Kidney (tissue), 13 donors: ENCODE measurements at regions not wholly inside any gene's neighbourhood (a gene's known extent, or its start where the extent isn't known, plus 50 kb on each side); places are given as distances from the start of the nearest gene placed in this dataset.
A peak's percentile ranks its signal among the peaks of the same experiment; 100 is the strongest.

Experiments used
- DNase-seq, 5 donors: peaks; one replicate each; pipeline ENCODE4 v3.0.0-alpha.2; 2013 to 2020
- FAIRE-seq: peaks from 2 replicates; lab custom pipeline; 2012; peaks lifted over from hg19 to GRCh38; lab: Jason Lieb, UNC
- H3K27ac ChIP-seq, 2 donors: one replicate each; pipeline ENCODE4 v1.7.0; 2013; ENCODE audit warnings: low read depth in 2 of 2, low read length in 2 of 2, inconsistent platforms in 1 of 2
- H3K27me3 ChIP-seq: one replicate; pipeline ENCODE4 v1.7.1; 2013; ENCODE audit warnings: low read length, inconsistent platforms; ENCODE audit not compliant: control insufficient read depth, insufficient read depth
- H3K36me3 ChIP-seq, 3 donors: one replicate each; pipeline versions ENCODE4 v1.7.0 to v1.7.1; 2013; ENCODE audit warnings: low read length in 3 of 3, control low read depth in 1 of 3, inconsistent platforms in 1 of 3; ENCODE audit not compliant: insufficient read depth in 3 of 3, control insufficient read depth in 2 of 3
- H3K4me1 ChIP-seq, 3 donors: one replicate each; pipeline versions ENCODE4 v1.7.0 to v1.7.1; 2013; ENCODE audit warnings: low read length in 3 of 3, inconsistent platforms in 1 of 3, low read depth in 1 of 3; ENCODE audit not compliant: control insufficient read depth in 2 of 3, insufficient read depth in 2 of 3
- H3K4me3 ChIP-seq, 3 donors: one replicate each; pipeline versions ENCODE4 v1.7.0 to v1.8.1; 2013; ENCODE audit warnings: low read length in 3 of 3, control low read depth in 1 of 3, inconsistent platforms in 1 of 3
- H3K9ac ChIP-seq, 3 donors: one replicate each; pipeline versions ENCODE4 v1.7.0 to v1.7.1; 2013; ENCODE audit warnings: low read length in 3 of 3, control low read depth in 1 of 3, inconsistent platforms in 1 of 3
- H3K9me3 ChIP-seq, 3 donors: one replicate each; pipeline versions ENCODE4 v1.7.0 to v1.7.1; 2013; ENCODE audit warnings: low read length in 3 of 3, control low read depth in 1 of 3, inconsistent platforms in 1 of 3; ENCODE audit not compliant: control insufficient read depth in 2 of 3, insufficient read depth in 1 of 3
- intact Hi-C: fragments of 100-400 bp; cut with DNase I; formaldehyde crosslinking; loops from one replicate; pipeline ENCODE4 v1.11.1; 2022
- TF ChIP-seq, protein P1 (sequence below): IDR thresholded peaks from 3 replicates; pipeline ENCODE4 v1.5.1; 2012; ENCODE audit warnings: mild to moderate bottlenecking, moderate library complexity, borderline replicate concordance; ENCODE audit not compliant: insufficient read depth; ENCODE audit errors: extremely low read depth
- donor health status: control.
- donor health status: control.
- donor health status: control.
- donor health status: control.
- donor health status: control.
- donor health status: DM: yes; HTN: yes; CAD: no.
- donor health status: Normal renal cell carcinoma (clear cell type).

DNA sequence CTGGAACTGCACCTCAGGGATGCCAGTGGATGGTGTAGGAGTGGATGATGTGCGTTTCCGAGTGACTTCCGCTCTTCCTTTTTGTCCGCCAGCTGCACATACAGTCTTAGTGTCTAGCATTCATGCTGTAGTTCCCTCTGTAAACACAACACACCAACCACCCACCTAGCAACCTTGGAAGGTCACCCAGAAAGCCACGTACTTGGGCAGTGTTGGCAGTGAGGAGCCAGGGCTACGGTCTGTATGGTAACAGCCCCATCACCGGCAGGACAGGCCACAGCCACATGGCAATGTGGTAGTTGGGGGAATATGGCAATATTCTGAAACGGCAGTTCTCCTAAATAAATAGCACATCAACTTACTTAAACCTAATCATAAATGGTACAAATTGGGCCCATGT, 613.5 kb upstream of the MGMT start:
- Histone ChIP-seq H3K9ac (no peak overlapping the region), H3K4me3 (no peak overlapping the region), H3K27me3 (no peaks in the 10 kb centered on the region), H3K4me1 (peaks cover 10 to 24% (median 10%) of the 10 kb centered on the region in 3 donors), H3K27ac (no peak overlapping the region), H3K9me3 (no peaks in the 10 kb centered on the region), H3K36me3 (no peaks in the 10 kb centered on the region)
- intact Hi-C loops: no loop called here
- FAIRE-seq (no peak), DNase-seq (peak in 1 of 5 donors; percentile 21)
- TF ChIP-seq, protein P1, sequence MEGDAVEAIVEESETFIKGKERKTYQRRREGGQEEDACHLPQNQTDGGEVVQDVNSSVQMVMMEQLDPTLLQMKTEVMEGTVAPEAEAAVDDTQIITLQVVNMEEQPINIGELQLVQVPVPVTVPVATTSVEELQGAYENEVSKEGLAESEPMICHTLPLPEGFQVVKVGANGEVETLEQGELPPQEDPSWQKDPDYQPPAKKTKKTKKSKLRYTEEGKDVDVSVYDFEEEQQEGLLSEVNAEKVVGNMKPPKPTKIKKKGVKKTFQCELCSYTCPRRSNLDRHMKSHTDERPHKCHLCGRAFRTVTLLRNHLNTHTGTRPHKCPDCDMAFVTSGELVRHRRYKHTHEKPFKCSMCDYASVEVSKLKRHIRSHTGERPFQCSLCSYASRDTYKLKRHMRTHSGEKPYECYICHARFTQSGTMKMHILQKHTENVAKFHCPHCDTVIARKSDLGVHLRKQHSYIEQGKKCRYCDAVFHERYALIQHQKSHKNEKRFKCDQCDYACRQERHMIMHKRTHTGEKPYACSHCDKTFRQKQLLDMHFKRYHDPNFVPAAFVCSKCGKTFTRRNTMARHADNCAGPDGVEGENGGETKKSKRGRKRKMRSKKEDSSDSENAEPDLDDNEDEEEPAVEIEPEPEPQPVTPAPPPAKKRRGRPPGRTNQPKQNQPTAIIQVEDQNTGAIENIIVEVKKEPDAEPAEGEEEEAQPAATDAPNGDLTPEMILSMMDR: no peak

DNA sequence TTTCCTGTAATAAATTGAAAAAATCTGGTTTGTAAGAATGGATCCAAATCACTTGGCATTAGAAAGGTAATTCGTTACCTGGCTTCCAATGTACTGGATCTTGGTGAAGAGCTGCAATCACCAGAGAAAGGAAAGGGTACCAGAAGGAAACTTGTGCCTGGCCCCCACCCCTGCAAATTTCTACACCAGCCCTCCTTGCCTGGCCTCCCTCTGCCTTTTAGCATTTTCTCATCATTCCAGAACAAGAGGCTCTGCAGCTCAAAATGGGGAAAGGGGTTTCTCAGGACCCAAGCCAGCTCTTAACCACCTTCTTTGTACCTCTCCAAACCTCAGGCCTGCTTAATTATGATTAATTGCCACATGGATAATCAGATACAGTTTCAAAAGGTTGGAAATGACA, 612.8 kb upstream of the MGMT start:
- Histone ChIP-seq H3K4me3 (no peak overlapping the region), H3K4me1 (peaks cover 10 to 26% (median 10%) of the 10 kb centered on the region in 3 donors), H3K9me3 (no peaks in the 10 kb centered on the region), H3K27me3 (no peaks in the 10 kb centered on the region), H3K9ac (no peak overlapping the region), H3K27ac (no peak overlapping the region), H3K36me3 (no peaks in the 10 kb centered on the region)
- TF ChIP-seq, protein P1: no peak
- intact Hi-C loops: no loop called here
- FAIRE-seq: no peak
- DNase-seq: no peak

DNA sequence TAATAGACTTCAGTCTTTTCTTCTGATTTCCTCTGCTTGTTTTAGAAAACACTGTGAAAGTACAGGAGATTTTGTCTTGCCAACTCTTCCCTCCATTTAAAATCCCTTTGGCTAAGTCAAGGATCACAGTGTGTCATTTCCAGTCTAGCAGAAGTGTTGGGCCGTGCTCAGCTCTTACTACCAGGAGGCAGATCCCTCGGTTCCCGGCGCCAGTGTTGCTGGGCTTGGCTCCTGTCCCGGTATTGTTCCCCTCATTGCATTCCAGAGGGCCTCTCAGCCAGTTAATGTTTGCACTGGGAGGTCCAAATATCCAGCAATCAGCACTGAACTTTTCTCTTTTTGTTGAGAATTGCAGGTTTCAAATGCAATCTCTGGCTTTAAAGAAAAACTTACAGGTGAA, 612.1 kb upstream of the MGMT start:
- Histone ChIP-seq H3K9me3 (no peaks in the 10 kb centered on the region), H3K4me1 (peaks cover 10 to 26% (median 10%) of the 10 kb centered on the region in 3 donors), H3K9ac (no peak overlapping the region), H3K27ac (no peak overlapping the region), H3K36me3 (no peaks in the 10 kb centered on the region), H3K27me3 (no peaks in the 10 kb centered on the region), H3K4me3 (no peak overlapping the region)
- TF ChIP-seq, protein P1: no peak
- DNase-seq: peak; percentile 81 to 96 (median 92)
- peak; percentile 96 for FAIRE-seq
- intact Hi-C loops: no loop called here
